Mesenchymal stem cell (in vitro differentiated cells and primary cell): ENCODE measurements at regions not wholly inside any gene's neighbourhood (a gene's known extent, or its start where the extent isn't known, plus 50 kb on each side); places are given as distances from the start of the nearest gene placed in this dataset.

Experiments
- DNase-seq: peaks from one replicate; pipeline ENCODE4 v3.0.0-alpha.2; 2013
- H2AFZ ChIP-seq: one replicate; pipeline ENCODE4 v1.6.1; 2013; ENCODE audit warnings: low read depth, mild to moderate bottlenecking, control low read depth, inconsistent platforms, low read length, moderate library complexity
- H2AK5ac ChIP-seq: 2 replicates; pipeline ENCODE4 v1.6.1; 2013; ENCODE audit warnings: low read length, moderate library complexity, mild to moderate bottlenecking, inconsistent platforms; ENCODE audit not compliant: severe bottlenecking
- H2BK120ac ChIP-seq: one replicate; pipeline ENCODE4 v1.6.1; 2013; ENCODE audit warnings: low read depth, mild to moderate bottlenecking, inconsistent platforms, low read length, moderate library complexity
- H2BK12ac ChIP-seq, 2 experiments: one replicate each; pipeline ENCODE4 v1.6.1; 2013; ENCODE audit warnings: inconsistent platforms in 2 of 2, low read length in 2 of 2, mild to moderate bottlenecking in 2 of 2, moderate library complexity in 2 of 2, control low read depth in 1 of 2
- H2BK15ac ChIP-seq: one replicate; pipeline ENCODE4 v1.6.1; 2013; ENCODE audit warnings: mild to moderate bottlenecking, low read depth, inconsistent platforms; ENCODE audit not compliant: poor library complexity, severe bottlenecking
- H2BK5ac ChIP-seq: 2 replicates; pipeline ENCODE4 v1.6.1; 2013; ENCODE audit warnings: low read depth, mild to moderate bottlenecking, low read length, control low read depth, inconsistent platforms; ENCODE audit not compliant: poor library complexity, severe bottlenecking
- H3K14ac ChIP-seq, 2 experiments: one replicate each; pipeline ENCODE4 v1.6.1; 2013; ENCODE audit warnings: inconsistent platforms in 2 of 2, low read length in 2 of 2, control low read depth in 1 of 2, mild to moderate bottlenecking in 1 of 2, moderate library complexity in 1 of 2
- H3K18ac ChIP-seq, 2 experiments: one replicate each; pipeline ENCODE4 v1.6.1; 2013; ENCODE audit warnings: inconsistent platforms in 2 of 2, low read length in 2 of 2, control low read depth in 1 of 2, low read depth in 1 of 2, mild to moderate bottlenecking in 1 of 2
- H3K23ac ChIP-seq, 2 experiments: one replicate each; pipeline ENCODE4 v1.6.1; 2013; ENCODE audit warnings: inconsistent platforms in 2 of 2, low read length in 2 of 2, mild to moderate bottlenecking in 2 of 2, moderate library complexity in 2 of 2, control low read depth in 1 of 2
- H3K27ac ChIP-seq: 2 replicates; pipeline ENCODE4 v1.5.1; 2013; ENCODE audit warnings: mild to moderate bottlenecking, moderate library complexity, low read length, control low read depth, inconsistent platforms; ENCODE audit not compliant: poor library complexity, severe bottlenecking
- H3K27me3 ChIP-seq, 2 experiments: 2 replicates each; pipeline versions ENCODE4 v1.6.1 to v1.7.0; 2013; ENCODE audit warnings: low read length in 2 of 2, mild to moderate bottlenecking in 2 of 2, moderate library complexity in 2 of 2, control low read depth in 1 of 2, inconsistent platforms in 1 of 2; ENCODE audit not compliant: control insufficient read depth in 1 of 2, insufficient read depth in 1 of 2
- H3K36me3 ChIP-seq, 2 experiments: 2 replicates each; pipeline versions ENCODE4 v1.6.1 to v1.7.0; 2013; ENCODE audit warnings: low read length in 2 of 2, control low read depth in 1 of 2, inconsistent platforms in 1 of 2, low read depth in 1 of 2, mild to moderate bottlenecking in 1 of 2; ENCODE audit not compliant: insufficient read depth in 2 of 2, control insufficient read depth in 1 of 2
- H3K4ac ChIP-seq, 2 experiments: one replicate each; pipeline ENCODE4 v1.6.1; 2013; ENCODE audit warnings: inconsistent platforms in 2 of 2, low read length in 2 of 2, mild to moderate bottlenecking in 2 of 2, moderate library complexity in 2 of 2, control low read depth in 1 of 2, low read depth in 1 of 2
- H3K4me1 ChIP-seq: 2 replicates; pipeline ENCODE4 v1.6.1; 2013; ENCODE audit warnings: low read depth, low read length, control low read depth; ENCODE audit not compliant: control insufficient read depth, insufficient read depth
- H3K4me2 ChIP-seq: 2 replicates; pipeline ENCODE4 v1.6.1; 2013; ENCODE audit warnings: low read length, mild to moderate bottlenecking, inconsistent platforms; ENCODE audit not compliant: poor library complexity, severe bottlenecking
- H3K4me3 ChIP-seq, 2 experiments: 2 replicates each; pipeline versions ENCODE4 v1.5.1 to v1.7.0; 2013; ENCODE audit warnings: low read length in 2 of 2, mild to moderate bottlenecking in 2 of 2, control low read depth in 1 of 2, low read depth in 1 of 2; ENCODE audit not compliant: insufficient read depth in 1 of 2
- H3K79me1 ChIP-seq: replicated peaks from 2 replicates; pipeline ENCODE4 v1.6.1; 2013; ENCODE audit warnings: mild to moderate bottlenecking, control low read depth, low read length, inconsistent platforms; ENCODE audit not compliant: poor library complexity, severe bottlenecking
- H3K9ac ChIP-seq: 2 replicates; pipeline ENCODE4 v1.7.0; 2013; ENCODE audit warnings: mild to moderate bottlenecking, low read length, moderate library complexity
- H3K9me3 ChIP-seq: 2 replicates; pipeline ENCODE4 v1.7.0; 2013; ENCODE audit warnings: mild to moderate bottlenecking, low read length; ENCODE audit not compliant: control insufficient read depth
- H4K8ac ChIP-seq: one replicate; pipeline ENCODE4 v1.6.1; 2013; ENCODE audit warnings: inconsistent platforms, mild to moderate bottlenecking, low read length, moderate library complexity
- H4K91ac ChIP-seq: one replicate; pipeline ENCODE4 v1.6.1; 2013; ENCODE audit warnings: mild to moderate bottlenecking, low read length, inconsistent platforms
- WGBS: methylation state at CpG from one replicate; pipeline ENCODE4 v1.1.7; 2013; ENCODE audit warnings: mixed read lengths; 5-methylcytosine and 5-hydroxymethylcytosine counted together

DNA sequence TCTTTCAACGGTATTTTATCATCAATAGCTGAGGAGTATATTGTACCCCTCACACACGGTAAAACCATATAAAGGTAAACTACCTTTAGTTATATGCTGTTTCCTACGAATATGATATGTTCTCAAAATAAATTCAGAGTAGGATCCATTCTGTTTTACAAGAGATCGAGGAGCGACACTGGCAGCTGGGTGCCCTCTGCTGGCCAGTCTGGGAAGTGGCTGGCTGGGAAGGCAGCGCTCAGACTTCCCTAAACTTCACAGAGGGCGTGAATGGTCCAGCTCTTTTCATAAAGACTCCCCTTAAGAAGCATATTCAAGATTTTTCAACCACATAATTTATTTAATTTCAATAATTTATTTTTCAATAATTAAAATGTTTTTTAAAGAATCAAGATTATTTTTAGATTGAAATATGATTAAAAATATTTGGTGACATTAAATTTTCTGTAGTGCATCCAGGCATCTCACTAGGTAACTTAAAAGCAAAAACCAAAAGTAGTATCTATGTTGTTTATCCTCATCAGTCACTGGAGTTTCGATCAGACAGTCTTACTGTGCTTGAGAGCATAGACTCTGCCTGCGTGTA is 187.5 kb upstream of the PDE10A start:
- no peak overlapping the region for H3K9ac ChIP-seq
- H3K9me3 ChIP-seq: no peaks in the 10 kb centered on the region
- peaks cover 24 to 83% of the 10 kb centered on the region in 2 experiments for H3K27me3 ChIP-seq
- no peaks in the 10 kb centered on the region for H3K36me3 ChIP-seq
- no peak overlapping the region for H2BK12ac ChIP-seq
- H4K8ac ChIP-seq: no peak overlapping the region
- H3K4ac ChIP-seq: no peak overlapping the region
- no peak overlapping the region for H3K18ac ChIP-seq
- H3K4me2 ChIP-seq: no peak overlapping the region
- H3K79me1 ChIP-seq: no peaks in the 10 kb centered on the region
- WGBS: 19% methylated on average over 5 of the region's 9 CpGs
- no peak overlapping the region for H4K91ac ChIP-seq
- no peak overlapping the region for H2BK5ac ChIP-seq
- H2BK15ac ChIP-seq: no peak overlapping the region
- no peak overlapping the region for H2BK120ac ChIP-seq
- H2AK5ac ChIP-seq: no peak overlapping the region
- H3K27ac ChIP-seq: no peak overlapping the region
- H3K4me1 ChIP-seq: peaks cover 10% of the 10 kb centered on the region
- peak overlapping the region in 1 of 2 experiments; percentile 51 for H3K4me3 ChIP-seq
- H3K14ac ChIP-seq: no peak overlapping the region
- no peak overlapping the region for H3K23ac ChIP-seq
- peak; percentile 51 for DNase-seq
- H2AFZ ChIP-seq: no peak overlapping the region

DNA sequence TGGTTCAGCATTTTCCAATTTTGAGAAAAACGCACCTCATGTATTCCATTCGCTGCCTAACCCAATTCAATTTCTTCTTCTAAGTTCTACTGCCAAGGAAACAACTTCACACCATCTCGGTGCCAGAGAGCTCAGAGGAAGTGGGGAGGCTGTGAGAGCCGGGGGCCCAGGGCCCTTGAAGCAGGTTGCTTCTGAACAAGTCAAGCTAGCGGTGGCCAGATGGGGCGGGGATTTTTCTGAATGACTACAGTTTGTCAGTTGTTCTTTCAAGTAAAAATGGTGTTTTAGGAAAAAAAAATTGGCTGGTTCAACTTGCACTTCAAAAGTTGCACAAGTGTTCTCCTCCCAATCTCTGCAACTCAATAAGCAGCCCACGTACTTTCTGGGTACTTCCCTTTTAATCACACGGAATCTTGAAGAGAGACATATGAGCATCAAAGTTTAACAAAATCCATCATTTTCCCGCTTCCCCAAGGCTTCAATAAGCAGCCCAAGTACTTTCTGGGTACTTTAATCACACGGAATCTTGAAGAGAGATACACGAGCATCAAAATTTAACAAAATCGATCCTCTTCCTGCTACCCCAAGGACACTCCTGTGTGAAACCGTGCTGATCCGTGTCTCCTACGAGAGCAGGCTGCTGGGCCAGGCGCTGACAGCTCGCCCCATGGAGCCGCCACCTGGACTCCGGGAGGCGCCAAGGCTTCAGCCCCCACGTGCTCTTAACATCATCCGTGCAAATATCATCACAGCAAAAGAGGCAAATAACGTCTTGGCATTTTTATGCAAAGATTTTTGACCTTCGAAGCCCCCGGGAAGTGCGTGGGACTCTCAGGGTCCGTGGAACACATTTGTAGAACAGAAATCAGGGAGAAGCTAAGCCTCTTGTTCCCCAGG is 186.7 kb upstream of the PDE10A start:
- H3K23ac ChIP-seq: no peak overlapping the region
- no peak overlapping the region for H4K8ac ChIP-seq
- no peak overlapping the region for H3K18ac ChIP-seq
- H3K27me3 ChIP-seq: peaks cover 21 to 84% of the 10 kb centered on the region in 2 experiments
- peak overlapping the region; percentile 25 for H3K9ac ChIP-seq
- no peaks in the 10 kb centered on the region for H3K36me3 ChIP-seq
- H3K27ac ChIP-seq: no peak overlapping the region
- no peak overlapping the region for H2BK5ac ChIP-seq
- DNase-seq: no peak
- peak overlapping the region in 1 of 2 experiments; percentile 51 for H3K4me3 ChIP-seq
- peaks cover 10% of the 10 kb centered on the region for H3K4me1 ChIP-seq
- 73% methylated on average over 27 of the region's 27 CpGs for WGBS
- no peak overlapping the region for H2AK5ac ChIP-seq
- H3K4ac ChIP-seq: no peak overlapping the region
- H4K91ac ChIP-seq: no peak overlapping the region
- no peak overlapping the region for H3K4me2 ChIP-seq
- H3K9me3 ChIP-seq: no peaks in the 10 kb centered on the region
- H3K14ac ChIP-seq: no peak overlapping the region
- H3K79me1 ChIP-seq: no peaks in the 10 kb centered on the region
- H2BK120ac ChIP-seq: no peak overlapping the region
- H2AFZ ChIP-seq: no peak overlapping the region
- no peak overlapping the region for H2BK15ac ChIP-seq
- H2BK12ac ChIP-seq: no peak overlapping the region

DNA sequence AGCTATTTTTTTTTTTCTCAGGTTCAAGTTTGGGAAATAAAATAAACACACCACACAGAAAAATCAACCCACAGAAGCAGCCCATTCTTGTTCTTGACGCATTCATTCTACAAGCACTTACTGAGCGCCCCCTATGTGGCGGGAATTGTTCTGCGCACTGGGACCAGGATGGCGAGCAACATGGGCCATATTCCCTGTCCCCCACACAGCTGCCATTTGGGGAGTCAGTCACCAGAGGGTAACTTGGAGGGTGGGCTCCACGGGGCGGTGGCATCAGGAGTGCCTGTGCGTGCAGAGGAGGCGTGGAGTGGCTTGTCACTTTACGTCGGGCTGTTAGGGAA is 185.0 kb upstream of the PDE10A start:
- Histone ChIP-seq H2AFZ (no peak overlapping the region), H3K36me3 (no peaks in the 10 kb centered on the region), H3K4me3 (no peak overlapping the region), H2BK15ac (no peak overlapping the region), H3K4ac (no peak overlapping the region), H2BK5ac (no peak overlapping the region), H3K4me1 (no peaks in the 10 kb centered on the region), H3K79me1 (no peaks in the 10 kb centered on the region), H4K8ac (no peak overlapping the region), H2BK12ac (no peak overlapping the region), H2AK5ac (no peak overlapping the region), H2BK120ac (no peak overlapping the region), H3K9me3 (no peaks in the 10 kb centered on the region), H3K14ac (no peak overlapping the region), H3K27me3 (peaks cover 10 to 82% of the 10 kb centered on the region in 2 experiments), H3K27ac (no peak overlapping the region), H4K91ac (no peak overlapping the region), H3K9ac (no peak overlapping the region), H3K18ac (no peak overlapping the region), H3K23ac (no peak overlapping the region), H3K4me2 (no peak overlapping the region)
- no peak for DNase-seq
- 90% methylated on average over 11 of the region's 11 CpGs for WGBS

DNA sequence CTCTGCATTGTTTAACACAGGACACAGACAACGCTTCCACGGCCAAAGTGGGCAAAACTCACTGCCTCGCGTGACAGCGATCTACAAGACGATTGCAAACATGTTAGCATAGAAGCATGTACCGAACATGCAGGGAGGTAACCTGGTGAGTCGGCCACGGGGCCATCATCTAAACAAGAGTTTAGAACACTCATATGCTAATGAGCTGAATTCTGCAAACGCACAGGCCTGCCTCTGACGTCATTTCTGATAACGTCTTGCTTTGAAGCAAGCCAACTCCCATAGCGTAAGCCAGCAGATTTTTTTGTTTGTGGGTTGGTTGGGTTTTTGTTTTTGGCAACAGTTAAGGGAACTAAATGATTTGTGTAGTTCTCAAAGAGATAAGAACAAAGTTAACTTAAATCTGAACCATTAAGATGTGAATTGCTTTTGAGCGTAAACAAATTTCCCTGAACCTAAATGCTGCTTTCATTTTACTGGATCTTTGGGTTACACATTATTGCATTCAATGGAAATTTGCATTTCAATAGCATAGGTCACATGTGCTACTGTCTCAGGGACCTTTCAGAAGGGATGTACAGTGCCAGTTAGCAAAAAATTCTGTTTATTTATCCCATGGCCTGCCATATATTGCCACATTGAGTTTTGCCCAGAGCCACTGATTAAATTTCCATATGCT is 184.5 kb upstream of the PDE10A start:
- Histone ChIP-seq H4K91ac (no peak overlapping the region), H2AFZ (no peak overlapping the region)
- 77% methylated on average over 14 of the region's 14 CpGs for WGBS

More for the DNA sequence above, 184.5 kb upstream of the PDE10A start:
- no peak overlapping the region for H3K18ac ChIP-seq
- no peak overlapping the region for H3K4ac ChIP-seq
- peak; percentile 22 for DNase-seq
- no peak overlapping the region for H3K9ac ChIP-seq
- no peak overlapping the region for H3K4me2 ChIP-seq
- H3K4me3 ChIP-seq: no peak overlapping the region
- no peaks in the 10 kb centered on the region for H3K4me1 ChIP-seq
- no peak overlapping the region for H3K14ac ChIP-seq
- H2BK5ac ChIP-seq: no peak overlapping the region
- no peak overlapping the region for H3K23ac ChIP-seq
- no peak overlapping the region for H2BK15ac ChIP-seq
- no peak overlapping the region for H3K27ac ChIP-seq
- H4K8ac ChIP-seq: no peak overlapping the region
- no peaks in the 10 kb centered on the region for H3K79me1 ChIP-seq
- no peak overlapping the region for H2AK5ac ChIP-seq
- H3K36me3 ChIP-seq: no peaks in the 10 kb centered on the region
- no peaks in the 10 kb centered on the region for H3K9me3 ChIP-seq
- H2BK12ac ChIP-seq: no peak overlapping the region
- peaks cover 6 to 77% of the 10 kb centered on the region in 2 experiments for H3K27me3 ChIP-seq
- H2BK120ac ChIP-seq: no peak overlapping the region
